Pancreas (tissue), 10 donors: ENCODE measurements at regions not wholly inside any gene's neighbourhood (a gene's known extent, or its start where the extent isn't known, plus 50 kb on each side); places are given as distances from the start of the nearest gene placed in this dataset.
A peak's percentile ranks its signal among the peaks of the same experiment; 100 is the strongest.
"Not testable (repeated sequence)": the region's sequence is repeated elsewhere in the genome, so short reads cannot be mapped to it uniquely, and the experiment has no call there.

ENCODE experiments used
- ATAC-seq, 4 donors: fragments of 200-7000 bp; cut with Tn5 transposase; one replicate each; pipeline versions ENCODE4 v1.8.0 to v1.9.1; 2020; ENCODE audit warnings: mild to moderate bottlenecking in 4 of 4, moderate library complexity in 4 of 4
- DNase-seq, 6 donors: peaks; one replicate each; pipeline ENCODE4 v3.0.0-alpha.2; 2020
- FAIRE-seq: peaks from 2 replicates; lab custom pipeline; 2012; peaks lifted over from hg19 to GRCh38; lab: Jason Lieb, UNC
- H3K27ac ChIP-seq, 4 donors: fragments of 200-600 bp; sonication (generic); 1 replicate in 3 of 4; 2 replicates in 1 of 4; pipeline versions ENCODE4 v1.5.0 to v1.8.0; 2020
- H3K27me3 ChIP-seq, 4 donors: fragments of 200-600 bp; one replicate each; pipeline ENCODE4 v1.8.0; 2021
- H3K36me3 ChIP-seq, 3 donors: fragments of 200-600 bp; sonication (generic) in 1 of 3; one replicate each; pipeline versions ENCODE4 v1.5.0 to v1.8.0; 2020 to 2021
- H3K4me1 ChIP-seq, 3 donors: fragments of 200-600 bp; one replicate each; pipeline ENCODE4 v1.8.0; 2021
- H3K4me3 ChIP-seq, 4 donors: fragments of 200-600 bp; sonication (generic) in 2 of 4; one replicate each; pipeline versions ENCODE4 v1.5.0 to v1.8.0; 2020 to 2021
- H3K9me3 ChIP-seq, 4 donors: fragments of 200-600 bp; one replicate each; pipeline ENCODE4 v1.8.0; 2021
- CTCF ChIP-seq, 4 donors: fragments of 200-600 bp; sonication (generic) in 3 of 4; IDR thresholded peaks; one replicate each; pipeline versions ENCODE4 v1.5.0 to v1.8.0; 2021; ENCODE audit warnings: antibody characterized with exemption in 4 of 4
- WGBS, 2 donors: extraction: QIAGEN DNeasy Blood & Tissue Kit; methylation state at CpG; one replicate each; pipeline ENCODE4 v1.1.7; 2013; 5-methylcytosine and 5-hydroxymethylcytosine counted together
- intact Hi-C, 3 donors: fragments of 100-400 bp; cut with DNase I; formaldehyde crosslinking; loops; one replicate each; pipeline versions ENCODE4 v1.11.1 to v1.14.2; 2022
- donor health status: healthy with polysubstance abuse.
- donor health status: DM: no; HTN: no; CAD: no; lungs with moderate emphysema.
- donor health status: DM: no; HTN: no; CAD: no.
- donor health status: control.
- donor health status: control.
- donor health status: Bipolar disorder and iron deficiency.
- donor health status: DM: yes; HTN: yes; CAD: no.
- donor health status: DM: no; HTN: no; CAD: no.
- donor health status: DM: no; HTN: no; CAD: no.
- donor health status: DM: yes; HTN: yes; CAD: no.

DNA sequence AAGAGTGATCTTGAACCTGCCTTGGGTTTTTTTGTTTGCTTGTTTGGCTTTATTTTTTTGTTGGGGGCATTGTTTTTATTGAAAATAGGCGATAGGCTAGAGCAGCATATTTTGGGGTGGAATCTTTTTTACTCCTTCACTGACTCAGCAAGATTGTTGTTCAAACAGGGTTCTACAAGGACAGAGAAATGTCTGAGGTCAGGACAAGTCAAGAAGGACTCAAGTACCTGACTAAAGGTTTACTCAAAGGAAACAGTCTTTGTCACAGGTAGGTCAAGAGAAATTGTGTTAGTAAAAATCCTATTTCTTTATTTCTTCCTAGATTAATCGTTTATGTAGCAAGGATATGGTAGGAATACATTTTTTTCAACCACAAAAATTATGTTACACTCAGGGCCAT lies 1564.0 kb upstream of the CDH9 start:
- FAIRE-seq (no peak), DNase-seq (no peak), ATAC-seq (no peak)
- no peak overlapping the region for H3K4me3 ChIP-seq
- intact Hi-C loops: no loop called here
- WGBS, 2 donors: 36 to 49% methylated on average over 2 of the region's 2 CpGs
- no peaks in the 10 kb centered on the region for H3K36me3 ChIP-seq
- no peaks in the 10 kb centered on the region for H3K4me1 ChIP-seq
- no peaks in the 10 kb centered on the region for H3K27me3 ChIP-seq
- H3K27ac ChIP-seq: no peak overlapping the region
- TF ChIP-seq CTCF (IDR thresholded peaks at IDR 0.05): no peak
- H3K9me3 ChIP-seq: no peaks in the 10 kb centered on the region

GRCh38 chr5:28596707-28597106 lies 1558.3 kb upstream of the CDH9 start:
- peak in 1 of 6 donors; percentile 25 for DNase-seq
- H3K9me3 ChIP-seq, H3K36me3 ChIP-seq, FAIRE-seq, H3K27me3 ChIP-seq, intact Hi-C loops, H3K4me3 ChIP-seq, H3K27ac ChIP-seq, H3K4me1 ChIP-seq, ATAC-seq: not testable (repeated sequence)
- 85 to 96% methylated on average over 18 to 26 of the region's 26 CpGs for WGBS, 2 donors

GRCh38 chr5:28580616-28581015 lies 1542.2 kb upstream of the CDH9 start:
- WGBS, 2 donors: 66 to 79% methylated on average over 4 of the region's 4 CpGs
- Histone ChIP-seq H3K4me1 (no peaks in the 10 kb centered on the region), H3K4me3 (no peak overlapping the region), H3K27ac (no peak overlapping the region), H3K36me3 (no peaks in the 10 kb centered on the region), H3K27me3 (no peaks in the 10 kb centered on the region), H3K9me3 (no peaks in the 10 kb centered on the region)
- DNase-seq (no peak), FAIRE-seq (no peak), ATAC-seq (no peak)
- intact Hi-C loops: no loop called here
- no peak for TF ChIP-seq CTCF (IDR thresholded peaks at IDR 0.05)

GRCh38 chr5:28576022-28576421 lies 1537.6 kb upstream of the CDH9 start:
- Histone ChIP-seq H3K36me3 (no peaks in the 10 kb centered on the region), H3K27me3 (no peaks in the 10 kb centered on the region), H3K4me3 (no peak overlapping the region), H3K4me1 (no peaks in the 10 kb centered on the region), H3K27ac (no peak overlapping the region), H3K9me3 (no peaks in the 10 kb centered on the region)
- WGBS, 2 donors: 45 to 46% methylated on average over 2 of the region's 2 CpGs
- no peak for TF ChIP-seq CTCF (IDR thresholded peaks at IDR 0.05)
- DNase-seq (no peak), FAIRE-seq (no peak), ATAC-seq (no peak)
- intact Hi-C loops: no loop called here

GRCh38 chr5:28575368-28575767 lies 1537.0 kb upstream of the CDH9 start:
- no peak overlapping the region for H3K27ac ChIP-seq
- WGBS, 2 donors: 72 to 76% methylated on average over 7 of the region's 7 CpGs
- H3K4me1 ChIP-seq: no peaks in the 10 kb centered on the region
- no peaks in the 10 kb centered on the region for H3K27me3 ChIP-seq
- ATAC-seq: no peak
- intact Hi-C loops: no loop called here
- H3K4me3 ChIP-seq: no peak overlapping the region
- H3K9me3 ChIP-seq: no peaks in the 10 kb centered on the region
- no peak for TF ChIP-seq CTCF (IDR thresholded peaks at IDR 0.05)
- FAIRE-seq: no peak
- H3K36me3 ChIP-seq: no peaks in the 10 kb centered on the region
- DNase-seq: peak in 2 of 6 donors; percentile 15 to 40

- no peak for DNase-seq
- H3K4me1 ChIP-seq: no peaks in the 10 kb centered on the region
- 77 to 87% methylated on average over 1 of the region's 1 CpG for WGBS, 2 donors
- H3K4me3 ChIP-seq: no peak overlapping the region
- FAIRE-seq: no peak
- no peak overlapping the region for H3K27ac ChIP-seq
- intact Hi-C loops: no loop called here
- H3K27me3 ChIP-seq: no peaks in the 10 kb centered on the region
- no peaks in the 10 kb centered on the region for H3K9me3 ChIP-seq
- no peak for ATAC-seq
- TF ChIP-seq CTCF (IDR thresholded peaks at IDR 0.05): no peak
- H3K36me3 ChIP-seq: no peaks in the 10 kb centered on the region
Measured at GRCh38 chr5:28574606-28575005, 1536.2 kb upstream of the CDH9 start.
